ENCODE measurements at regions not wholly inside any gene's neighbourhood (a gene's known extent, or its start where the extent isn't known, plus 50 kb on each side); places are given as distances from the start of the nearest gene placed in this dataset.

DNA sequence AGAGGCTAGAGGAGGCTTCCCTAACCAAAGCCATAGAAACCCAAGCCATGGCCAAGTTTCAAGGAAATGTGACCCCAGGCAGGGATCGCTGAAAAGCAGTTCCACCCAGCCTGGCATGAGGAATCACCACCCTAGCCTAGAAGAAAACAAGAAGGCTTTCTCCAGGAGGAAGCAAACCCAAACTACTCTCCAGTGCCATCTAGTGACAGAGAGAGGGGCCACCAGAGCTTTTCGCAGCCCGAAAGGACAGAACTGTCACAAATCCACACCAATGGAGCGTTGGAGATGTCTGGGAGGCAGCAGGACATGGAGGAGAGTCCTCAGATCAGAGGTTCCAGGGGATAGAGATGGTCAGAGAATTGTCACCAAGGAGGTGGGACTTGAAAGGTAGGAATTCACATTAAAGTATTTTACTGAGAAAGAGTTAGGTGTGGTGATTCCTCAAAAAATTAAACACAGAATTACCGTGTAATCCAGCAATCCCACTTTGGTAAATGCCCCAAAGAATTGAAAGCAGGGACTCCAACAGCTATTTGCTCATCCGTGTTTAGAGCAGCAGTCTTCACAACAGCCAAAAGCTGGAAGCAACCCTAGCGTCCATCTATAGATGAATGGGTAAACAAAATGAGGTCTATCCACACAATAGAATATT lies 67.3 kb upstream of the NUP50 start (continued):
- TF ChIP-seq, protein P1, sequence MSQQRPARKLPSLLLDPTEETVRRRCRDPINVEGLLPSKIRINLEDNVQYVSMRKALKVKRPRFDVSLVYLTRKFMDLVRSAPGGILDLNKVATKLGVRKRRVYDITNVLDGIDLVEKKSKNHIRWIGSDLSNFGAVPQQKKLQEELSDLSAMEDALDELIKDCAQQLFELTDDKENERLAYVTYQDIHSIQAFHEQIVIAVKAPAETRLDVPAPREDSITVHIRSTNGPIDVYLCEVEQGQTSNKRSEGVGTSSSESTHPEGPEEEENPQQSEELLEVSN (IDR thresholded peaks at IDR 0.05; ENCODE audit: borderline replicate concordance in 1 of 2, extremely low read depth in 1 of 2, insufficient read depth in 1 of 2, insufficient read length in 1 of 2, low read depth in 1 of 2, low read length in 1 of 2, poor library complexity in 1 of 2, severe bottlenecking in 1 of 2): no peak
- TF ChIP-seq, protein P2, sequence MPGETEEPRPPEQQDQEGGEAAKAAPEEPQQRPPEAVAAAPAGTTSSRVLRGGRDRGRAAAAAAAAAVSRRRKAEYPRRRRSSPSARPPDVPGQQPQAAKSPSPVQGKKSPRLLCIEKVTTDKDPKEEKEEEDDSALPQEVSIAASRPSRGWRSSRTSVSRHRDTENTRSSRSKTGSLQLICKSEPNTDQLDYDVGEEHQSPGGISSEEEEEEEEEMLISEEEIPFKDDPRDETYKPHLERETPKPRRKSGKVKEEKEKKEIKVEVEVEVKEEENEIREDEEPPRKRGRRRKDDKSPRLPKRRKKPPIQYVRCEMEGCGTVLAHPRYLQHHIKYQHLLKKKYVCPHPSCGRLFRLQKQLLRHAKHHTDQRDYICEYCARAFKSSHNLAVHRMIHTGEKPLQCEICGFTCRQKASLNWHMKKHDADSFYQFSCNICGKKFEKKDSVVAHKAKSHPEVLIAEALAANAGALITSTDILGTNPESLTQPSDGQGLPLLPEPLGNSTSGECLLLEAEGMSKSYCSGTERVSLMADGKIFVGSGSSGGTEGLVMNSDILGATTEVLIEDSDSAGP (CRISPR knock-in tag; IDR thresholded peaks at IDR 0.05): no peak
- TF ChIP-seq, protein P3, sequence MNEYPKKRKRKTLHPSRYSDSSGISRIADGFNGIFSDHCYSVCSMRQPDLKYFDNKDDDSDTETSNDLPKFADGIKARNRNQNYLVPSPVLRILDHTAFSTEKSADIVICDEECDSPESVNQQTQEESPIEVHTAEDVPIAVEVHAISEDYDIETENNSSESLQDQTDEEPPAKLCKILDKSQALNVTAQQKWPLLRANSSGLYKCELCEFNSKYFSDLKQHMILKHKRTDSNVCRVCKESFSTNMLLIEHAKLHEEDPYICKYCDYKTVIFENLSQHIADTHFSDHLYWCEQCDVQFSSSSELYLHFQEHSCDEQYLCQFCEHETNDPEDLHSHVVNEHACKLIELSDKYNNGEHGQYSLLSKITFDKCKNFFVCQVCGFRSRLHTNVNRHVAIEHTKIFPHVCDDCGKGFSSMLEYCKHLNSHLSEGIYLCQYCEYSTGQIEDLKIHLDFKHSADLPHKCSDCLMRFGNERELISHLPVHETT (CRISPR knock-in tag; conservative IDR thresholded peaks at IDR 0.05 in 1 of 2, IDR thresholded peaks at IDR 0.05 in 1 of 2): no peak
- peak; percentile 8; the same call in 1 of the 2 replicates for TF ChIP-seq STAG1 (CRISPR knock-in tag; IDR thresholded peaks at IDR 0.05; ENCODE audit: borderline replicate concordance)
- no peak for TF ChIP-seq MEF2A (IDR thresholded peaks at IDR 0.05; ENCODE audit: control insufficient read depth, low read depth, low read length)
- peak; percentile 66 for TF ChIP-seq SMC3 (conservative IDR thresholded peaks at IDR 0.05; ENCODE audit: insufficient read depth, low read depth, low read length)
- TF ChIP-seq RAD21 (CRISPR knock-in tag; conservative IDR thresholded peaks at IDR 0.05 in 1 of 2, IDR thresholded peaks at IDR 0.05 in 1 of 2): peak; percentile 10 to 58; a peak in 2 of 4 replicates
- TF ChIP-seq, protein P4, sequence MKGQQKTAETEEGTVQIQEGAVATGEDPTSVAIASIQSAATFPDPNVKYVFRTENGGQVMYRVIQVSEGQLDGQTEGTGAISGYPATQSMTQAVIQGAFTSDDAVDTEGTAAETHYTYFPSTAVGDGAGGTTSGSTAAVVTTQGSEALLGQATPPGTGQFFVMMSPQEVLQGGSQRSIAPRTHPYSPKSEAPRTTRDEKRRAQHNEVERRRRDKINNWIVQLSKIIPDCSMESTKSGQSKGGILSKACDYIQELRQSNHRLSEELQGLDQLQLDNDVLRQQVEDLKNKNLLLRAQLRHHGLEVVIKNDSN (CRISPR knock-in tag; IDR thresholded peaks at IDR 0.05): no peak
- TF ChIP-seq, protein P5, sequence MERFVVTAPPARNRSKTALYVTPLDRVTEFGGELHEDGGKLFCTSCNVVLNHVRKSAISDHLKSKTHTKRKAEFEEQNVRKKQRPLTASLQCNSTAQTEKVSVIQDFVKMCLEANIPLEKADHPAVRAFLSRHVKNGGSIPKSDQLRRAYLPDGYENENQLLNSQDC (CRISPR knock-in tag; IDR thresholded peaks at IDR 0.05): no peak
- TF ChIP-seq, protein P6, sequence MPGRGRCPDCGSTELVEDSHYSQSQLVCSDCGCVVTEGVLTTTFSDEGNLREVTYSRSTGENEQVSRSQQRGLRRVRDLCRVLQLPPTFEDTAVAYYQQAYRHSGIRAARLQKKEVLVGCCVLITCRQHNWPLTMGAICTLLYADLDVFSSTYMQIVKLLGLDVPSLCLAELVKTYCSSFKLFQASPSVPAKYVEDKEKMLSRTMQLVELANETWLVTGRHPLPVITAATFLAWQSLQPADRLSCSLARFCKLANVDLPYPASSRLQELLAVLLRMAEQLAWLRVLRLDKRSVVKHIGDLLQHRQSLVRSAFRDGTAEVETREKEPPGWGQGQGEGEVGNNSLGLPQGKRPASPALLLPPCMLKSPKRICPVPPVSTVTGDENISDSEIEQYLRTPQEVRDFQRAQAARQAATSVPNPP (IDR thresholded peaks at IDR 0.05; ENCODE audit: borderline replicate concordance, insufficient read depth, insufficient read length): no peak
